Fibroblast of lung (primary cell): ENCODE measurements at regions not wholly inside any gene's neighbourhood (a gene's known extent, or its start where the extent isn't known, plus 50 kb on each side); places are given as distances from the start of the nearest gene placed in this dataset.

Experiments used
- DNase-seq, 2 donors: peaks; one replicate each; pipeline versions ENCODE4 v3.0.0 to v3.0.0-alpha.2; 2010; ENCODE audit warnings: low read depth in 2 of 2
- H2AFZ ChIP-seq: 2 replicates; pipeline ENCODE4 v1.5.1; 2012; ENCODE audit warnings: low read length, control low read depth, inconsistent platforms
- H3K27ac ChIP-seq: 2 replicates; pipeline ENCODE4 v1.5.1; 2011; ENCODE audit warnings: low read length, control low read depth; ENCODE audit not compliant: insufficient read depth
- H3K27me3 ChIP-seq: 2 replicates; pipeline ENCODE4 v1.5.1; 2011; ENCODE audit warnings: mild to moderate bottlenecking, low read length; ENCODE audit not compliant: control insufficient read depth, insufficient read depth
- H3K36me3 ChIP-seq: 2 replicates; pipeline ENCODE4 v1.5.1; 2011; ENCODE audit warnings: low read length; ENCODE audit not compliant: control insufficient read depth, insufficient read depth
- H3K4me1 ChIP-seq: 2 replicates; pipeline ENCODE4 v1.5.1; 2011; ENCODE audit warnings: low read length; ENCODE audit not compliant: control insufficient read depth, insufficient read depth; ENCODE audit errors: extremely low read depth
- H3K4me2 ChIP-seq: 2 replicates; pipeline ENCODE4 v1.5.1; 2011; ENCODE audit warnings: low read length, control low read depth; ENCODE audit not compliant: insufficient read depth; ENCODE audit errors: extremely low read depth
- H3K4me3 ChIP-seq, 4 experiments: fragments of 200-600 bp in 1 of 4; sonication (generic) in 1 of 4; replicated peaks in 1 of 4; 2 replicates each; pipeline ENCODE4 v1.5.1; 2011 to 2016; ENCODE audit warnings: low read length in 4 of 4, low read depth in 3 of 4, mild to moderate bottlenecking in 3 of 4, control low read depth in 2 of 4, inconsistent platforms in 1 of 4, mixed read lengths in 1 of 4; ENCODE audit not compliant: insufficient read depth in 1 of 4; ENCODE audit errors: control extremely low read depth in 1 of 4
- H3K79me2 ChIP-seq: 2 replicates; pipeline ENCODE4 v1.5.1; 2012; ENCODE audit warnings: mild to moderate bottlenecking, low read length, inconsistent platforms; ENCODE audit not compliant: control insufficient read depth, insufficient read depth
- H3K9ac ChIP-seq: 2 replicates; pipeline ENCODE4 v1.5.1; 2011; ENCODE audit warnings: mild to moderate bottlenecking, low read length, control low read depth; ENCODE audit not compliant: insufficient read depth
- H3K9me3 ChIP-seq: 2 replicates; pipeline ENCODE4 v1.5.1; 2012; ENCODE audit warnings: low read depth, low read length; ENCODE audit not compliant: control insufficient read depth, insufficient read depth
- H4K20me1 ChIP-seq: 2 replicates; pipeline ENCODE4 v1.5.1; 2011; ENCODE audit warnings: low read length; ENCODE audit not compliant: control insufficient read depth, insufficient read depth; ENCODE audit errors: extremely low read depth
- EZH2 ChIP-seq: IDR thresholded peaks from 2 replicates; pipeline ENCODE4 v1.5.1; 2012; ENCODE audit warnings: low read length, control low read depth, mild to moderate bottlenecking; ENCODE audit errors: missing control alignments
- TF ChIP-seq, protein P1 (sequence below), 2 donors: IDR thresholded peaks in 1 of 2; conservative IDR thresholded peaks in 1 of 2; 1 replicate in 1 of 2; 2 replicates in 1 of 2; pipeline ENCODE4 v1.5.1; 2011 to 2012; ENCODE audit warnings: low read length in 2 of 2, control low read depth in 1 of 2, inconsistent platforms in 1 of 2, low read depth in 1 of 2, mild to moderate bottlenecking in 1 of 2

DNA sequence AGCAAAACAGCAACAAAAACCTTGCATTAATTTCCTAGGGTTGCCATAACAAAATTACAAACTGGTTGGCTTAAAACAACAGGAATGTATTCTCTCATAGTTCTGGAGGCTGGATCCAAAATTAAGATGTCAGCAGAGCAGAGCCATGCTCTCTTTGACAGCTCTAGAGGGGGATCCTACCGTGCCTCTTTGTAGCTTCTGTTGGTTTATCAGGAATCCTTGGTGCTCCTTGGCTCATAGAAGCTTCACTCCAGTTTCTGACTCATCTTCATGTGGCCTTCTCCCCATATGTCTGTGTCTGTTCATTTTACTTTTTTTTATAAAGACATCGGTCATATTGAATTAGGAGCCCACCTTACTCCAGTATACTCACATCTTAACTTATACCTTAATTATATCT, 90.5 kb upstream of the POU2AF2 start:
- Histone ChIP-seq H3K36me3 (no peaks in the 10 kb centered on the region), H3K79me2 (no peaks in the 10 kb centered on the region), H3K9me3 (no peaks in the 10 kb centered on the region), H4K20me1 (no peaks in the 10 kb centered on the region), H3K27me3 (no peaks in the 10 kb centered on the region), H3K9ac (no peak overlapping the region), H3K4me1 (no peaks in the 10 kb centered on the region), H3K27ac (no peak overlapping the region), H3K4me2 (no peak overlapping the region), H2AFZ (no peak overlapping the region), H3K4me3 (no peak overlapping the region)
- DNase-seq = peak in 1 of 2 donors; percentile 4
- TF ChIP-seq EZH2 = no peak

DNA sequence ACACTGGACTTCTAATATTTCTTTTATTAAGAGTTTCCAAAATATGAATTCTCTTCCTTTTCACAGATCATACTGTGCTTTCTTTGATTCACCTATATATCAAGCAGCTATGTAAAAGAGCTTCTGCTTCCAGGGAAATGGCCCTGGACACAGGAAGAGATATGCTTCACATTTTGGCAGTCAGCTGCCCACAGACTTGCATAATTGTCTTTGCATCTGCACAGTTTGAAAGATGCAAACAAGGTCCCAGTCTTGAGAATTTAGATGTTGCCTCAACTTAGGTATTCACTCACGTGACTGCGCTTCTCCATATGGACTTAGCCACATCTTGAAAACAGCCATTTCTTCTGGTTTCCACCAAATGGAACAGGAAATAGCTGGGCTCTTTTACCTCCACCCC, 92.3 kb upstream of the POU2AF2 start:
- Histone ChIP-seq H3K79me2 (no peaks in the 10 kb centered on the region), H3K36me3 (no peaks in the 10 kb centered on the region), H3K27ac (no peak overlapping the region), H4K20me1 (no peaks in the 10 kb centered on the region), H3K9me3 (no peaks in the 10 kb centered on the region), H3K4me1 (peaks cover 2% of the 10 kb centered on the region), H3K9ac (no peak overlapping the region), H2AFZ (no peak overlapping the region), H3K4me3 (no peak overlapping the region), H3K27me3 (no peaks in the 10 kb centered on the region), H3K4me2 (no peak overlapping the region)
- no peak for DNase-seq
- TF ChIP-seq, protein P1, sequence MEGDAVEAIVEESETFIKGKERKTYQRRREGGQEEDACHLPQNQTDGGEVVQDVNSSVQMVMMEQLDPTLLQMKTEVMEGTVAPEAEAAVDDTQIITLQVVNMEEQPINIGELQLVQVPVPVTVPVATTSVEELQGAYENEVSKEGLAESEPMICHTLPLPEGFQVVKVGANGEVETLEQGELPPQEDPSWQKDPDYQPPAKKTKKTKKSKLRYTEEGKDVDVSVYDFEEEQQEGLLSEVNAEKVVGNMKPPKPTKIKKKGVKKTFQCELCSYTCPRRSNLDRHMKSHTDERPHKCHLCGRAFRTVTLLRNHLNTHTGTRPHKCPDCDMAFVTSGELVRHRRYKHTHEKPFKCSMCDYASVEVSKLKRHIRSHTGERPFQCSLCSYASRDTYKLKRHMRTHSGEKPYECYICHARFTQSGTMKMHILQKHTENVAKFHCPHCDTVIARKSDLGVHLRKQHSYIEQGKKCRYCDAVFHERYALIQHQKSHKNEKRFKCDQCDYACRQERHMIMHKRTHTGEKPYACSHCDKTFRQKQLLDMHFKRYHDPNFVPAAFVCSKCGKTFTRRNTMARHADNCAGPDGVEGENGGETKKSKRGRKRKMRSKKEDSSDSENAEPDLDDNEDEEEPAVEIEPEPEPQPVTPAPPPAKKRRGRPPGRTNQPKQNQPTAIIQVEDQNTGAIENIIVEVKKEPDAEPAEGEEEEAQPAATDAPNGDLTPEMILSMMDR (conservative IDR thresholded peaks at IDR 0.05 in 1 of 2, IDR thresholded peaks at IDR 0.05 in 1 of 2; ENCODE audit: low read depth in 1 of 2, low read length in 2 of 2) = no peak
- no peak for TF ChIP-seq EZH2

- no peaks in the 10 kb centered on the region for H3K79me2 ChIP-seq
- H3K27ac ChIP-seq = no peak overlapping the region
- no peak overlapping the region for H3K4me3 ChIP-seq
- H3K4me1 ChIP-seq = peaks cover 2% of the 10 kb centered on the region
- H3K4me2 ChIP-seq = no peak overlapping the region
- no peak overlapping the region for H2AFZ ChIP-seq
- no peaks in the 10 kb centered on the region for H3K9me3 ChIP-seq
- H3K9ac ChIP-seq = no peak overlapping the region
- no peaks in the 10 kb centered on the region for H3K36me3 ChIP-seq
- TF ChIP-seq, protein P1 (conservative IDR thresholded peaks at IDR 0.05 in 1 of 2, IDR thresholded peaks at IDR 0.05 in 1 of 2; ENCODE audit: low read depth in 1 of 2, low read length in 2 of 2) = no peak
- TF ChIP-seq EZH2 = no peak
- no peaks in the 10 kb centered on the region for H4K20me1 ChIP-seq
- H3K27me3 ChIP-seq = no peaks in the 10 kb centered on the region
- peak; percentile 19 to 26 for DNase-seq
Observed at GRCh38 chr11:111148953-111149352, 96.6 kb upstream of the POU2AF2 start.
